NT2/D1 (cell line): ENCODE measurements at regions not wholly inside any gene's neighbourhood (a gene's known extent, or its start where the extent isn't known, plus 50 kb on each side); places are given as distances from the start of the nearest gene placed in this dataset.

ENCODE experiments used
- SUZ12 ChIP-seq: IDR thresholded peaks from 2 replicates; pipeline ENCODE4 v1.6.1; 2011; ENCODE audit not compliant: insufficient read length, insufficient read depth; ENCODE audit errors: extremely low read depth
- YY1 ChIP-seq: IDR thresholded peaks from 2 replicates; pipeline ENCODE4 v1.6.1; 2011; ENCODE audit not compliant: insufficient read length, insufficient read depth
- ZNF274 ChIP-seq: IDR thresholded peaks from 2 replicates; pipeline ENCODE4 v1.6.1; 2011; ENCODE audit warnings: mild to moderate bottlenecking, low read depth, low read length

GRCh38 chr11:38300570-38300969, 1702.5 kb upstream of the RAG2 start:
- TF ChIP-seq ZNF274 (no peak), SUZ12 (no peak), YY1 (no peak)
